HFF-Myc (cell line): ENCODE measurements at regions not wholly inside any gene's neighbourhood (a gene's known extent, or its start where the extent isn't known, plus 50 kb on each side); places are given as distances from the start of the nearest gene placed in this dataset.
"Not testable (repeated sequence)": the region's sequence is repeated elsewhere in the genome, so short reads cannot be mapped to it uniquely, and the experiment has no call there.

Experiments used
- DNase-seq: peaks from one replicate; pipeline ENCODE4 v3.0.0-alpha.2; 2011; ENCODE audit warnings: low read depth; ENCODE audit errors: extremely low read depth
- H3K4me3 ChIP-seq: replicated peaks from 2 replicates; pipeline ENCODE4 v1.5.1; 2011; ENCODE audit warnings: low read depth, mild to moderate bottlenecking, control low read depth, low read length
- CTCF ChIP-seq: IDR thresholded peaks from 2 replicates; pipeline ENCODE4 v1.5.1; 2012; ENCODE audit warnings: mild to moderate bottlenecking, low read depth, low read length, control low read depth; ENCODE audit errors: missing control alignments

GRCh38 chr5:112594095-112594850, 143.4 kb upstream of the APC start:
- DNase-seq = no peak
- TF ChIP-seq CTCF = no peak
- H3K4me3 ChIP-seq = no peak overlapping the region

GRCh38 chr5:112594941-112595340, 142.7 kb upstream of the APC start:
- no peak for TF ChIP-seq CTCF
- no peak overlapping the region for H3K4me3 ChIP-seq
- no peak for DNase-seq

- TF ChIP-seq CTCF = no peak
- no peak for DNase-seq
- no peak overlapping the region for H3K4me3 ChIP-seq
Measured at GRCh38 chr5:112597831-112598230, 139.9 kb upstream of the APC start.

- not testable (repeated sequence) for H3K4me3 ChIP-seq, DNase-seq
Measured at GRCh38 chr5:112600510-112600909, 137.2 kb upstream of the APC start.

- TF ChIP-seq CTCF = peak; percentile 17
- DNase-seq = no peak
- H3K4me3 ChIP-seq = no peak overlapping the region
Measured at GRCh38 chr5:112604732-112605630, 132.7 kb upstream of the APC start.

GRCh38 chr5:112608975-112609374, 128.7 kb upstream of the APC start:
- DNase-seq = no peak
- no peak for TF ChIP-seq CTCF
- H3K4me3 ChIP-seq = no peak overlapping the region

GRCh38 chr5:112612663-112613062, 125.0 kb upstream of the APC start:
- TF ChIP-seq CTCF = no peak
- DNase-seq = no peak

More at GRCh38 chr5:112612663-112613062, 125.0 kb upstream of the APC start:
- no peak overlapping the region for H3K4me3 ChIP-seq
